ENCODE measurements at regions not wholly inside any gene's neighbourhood (a gene's known extent, or its start where the extent isn't known, plus 50 kb on each side); places are given as distances from the start of the nearest gene placed in this dataset.

DNA sequence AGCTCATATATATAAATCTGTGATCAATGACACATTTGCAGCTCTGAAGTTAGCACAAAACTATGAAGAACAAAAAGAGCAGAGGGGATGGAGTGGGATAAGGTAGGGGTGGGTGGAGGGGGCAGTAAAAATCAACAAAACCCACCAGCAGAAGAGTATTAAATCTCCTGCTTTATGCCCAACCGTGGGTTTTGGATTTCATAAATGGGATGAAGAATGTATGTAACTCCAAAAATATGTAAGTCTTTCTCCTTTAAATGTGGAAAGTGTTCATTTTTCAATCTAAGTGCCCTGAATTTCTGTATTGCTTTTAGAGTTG lies 480.3 kb upstream of the MARCKS start:
- no peak for DNase-seq (ENCODE audit: low spot score)

DNA sequence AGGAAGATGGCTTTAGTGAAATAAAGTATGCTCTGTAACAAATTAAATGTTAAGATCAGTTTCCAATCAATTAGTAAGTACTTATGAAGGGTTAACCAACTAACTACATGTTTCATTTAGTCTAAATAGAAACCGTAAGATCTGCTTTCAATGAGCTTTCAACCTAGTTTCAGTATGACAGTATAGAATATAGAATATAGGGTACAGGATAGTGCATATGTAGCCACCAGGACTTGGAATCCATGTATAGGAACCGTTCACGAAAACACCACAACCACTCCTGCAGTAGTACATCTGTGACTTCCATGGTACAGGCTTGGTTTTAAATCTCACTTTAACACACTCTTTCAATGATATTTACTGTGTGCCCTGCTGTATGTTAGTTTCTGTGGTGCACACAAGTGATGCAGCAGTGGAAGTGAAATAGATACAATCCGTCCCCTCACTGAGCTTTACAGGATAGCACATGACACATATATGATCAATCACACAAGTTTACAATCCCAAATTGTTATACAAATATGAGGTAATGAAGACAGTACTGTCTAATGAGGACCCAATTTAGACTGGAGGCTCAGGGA lies 479.7 kb upstream of the MARCKS start:
- no peak for DNase-seq (ENCODE audit: low spot score)

DNA sequence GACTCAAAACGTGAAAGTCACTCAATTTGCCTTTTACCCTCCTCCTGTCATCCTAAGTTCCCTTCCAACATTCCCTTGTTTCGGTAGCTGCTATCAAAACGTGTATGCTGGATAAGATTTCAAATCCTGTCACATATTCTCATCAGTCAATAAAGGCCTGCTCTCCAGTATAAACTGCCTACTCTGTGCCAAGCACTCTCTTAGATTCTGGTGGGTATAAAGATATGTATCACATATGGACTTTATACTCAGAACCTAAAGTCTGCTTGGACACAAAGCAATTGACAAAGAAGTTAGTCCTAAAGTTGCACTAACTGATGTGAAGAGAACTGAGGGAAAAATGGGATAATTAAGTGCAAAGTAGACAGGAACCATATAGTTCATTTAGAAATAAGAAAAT lies 476.6 kb upstream of the MARCKS start:
- DNase-seq (ENCODE audit: low spot score): no peak

DNA sequence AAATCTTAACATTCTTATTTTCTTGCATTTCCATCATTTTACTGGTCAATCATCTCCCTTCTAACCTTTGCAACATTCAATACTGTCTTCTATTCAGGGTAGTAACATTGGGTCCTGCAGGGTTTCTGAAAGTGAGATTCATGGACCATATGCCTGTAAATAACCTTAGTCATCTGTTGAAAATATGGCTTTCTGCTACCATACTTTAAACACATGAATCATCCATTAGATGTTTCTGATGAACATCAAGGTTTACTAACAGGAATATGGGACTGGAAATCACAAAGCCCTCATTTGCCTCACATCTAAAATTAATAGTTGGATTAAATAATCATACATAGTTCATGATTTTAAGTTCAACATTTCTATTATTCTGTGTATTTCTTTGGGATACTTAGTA lies 475.9 kb upstream of the MARCKS start:
- no peak for DNase-seq (ENCODE audit: low spot score)

DNA sequence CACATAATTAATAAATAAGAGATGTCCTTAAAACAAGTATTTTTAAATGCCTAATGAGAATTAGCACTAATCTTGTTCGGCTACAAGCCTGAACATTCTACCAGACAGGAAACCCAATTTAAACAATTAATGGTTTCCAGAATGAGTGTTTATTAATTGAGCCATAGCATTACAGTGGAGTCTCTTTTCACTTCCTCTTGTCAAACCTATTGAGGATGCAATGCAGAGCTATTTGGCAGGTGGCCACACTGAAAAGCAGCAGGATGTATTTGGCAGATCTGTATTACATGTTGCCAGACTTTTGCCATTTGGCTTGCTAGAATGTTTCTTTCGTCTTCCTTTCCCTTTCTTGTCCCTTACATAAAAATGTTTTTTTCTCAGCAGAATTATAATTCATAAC lies 475.2 kb upstream of the MARCKS start:
- DNase-seq (ENCODE audit: low spot score): no peak

DNA sequence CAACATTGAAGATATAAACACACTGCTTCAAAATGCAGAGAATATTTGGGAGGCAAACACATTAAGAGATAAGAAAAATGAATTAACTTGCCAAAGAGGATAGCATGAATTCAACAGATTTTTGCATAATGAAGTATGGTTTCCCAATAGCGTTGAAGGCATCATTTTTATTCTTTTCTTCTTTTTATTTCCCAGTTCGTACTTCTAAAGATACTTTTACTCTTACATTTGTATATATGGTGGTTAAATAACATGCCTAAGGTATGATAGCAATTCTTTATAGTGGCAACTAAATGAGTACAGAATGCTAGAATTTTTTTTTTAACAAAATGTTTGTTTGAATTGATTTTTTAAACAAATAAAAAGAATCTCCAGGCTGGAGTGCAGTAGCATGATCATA lies 473.4 kb upstream of the MARCKS start:
- DNase-seq (ENCODE audit: low spot score): no peak

DNA sequence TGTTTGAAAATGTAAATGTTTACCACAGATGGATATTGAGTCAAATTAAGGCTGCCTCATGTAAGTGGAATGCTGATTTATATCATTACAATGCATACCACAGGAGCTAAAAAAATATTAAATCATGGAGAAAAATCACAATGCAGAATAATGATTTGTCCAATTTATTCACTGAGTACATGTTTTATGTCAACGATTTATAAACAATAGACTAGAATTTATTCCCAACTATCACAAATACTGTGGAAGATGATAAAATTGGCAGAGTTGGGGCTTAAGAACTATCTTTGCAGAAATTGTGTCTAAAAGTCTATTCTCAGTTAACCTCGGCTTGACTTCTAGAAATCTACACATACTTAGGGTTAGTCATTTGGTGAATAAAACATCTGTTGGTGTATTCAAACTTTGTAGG lies 472.1 kb upstream of the MARCKS start:
- DNase-seq (ENCODE audit: low spot score): no peak

DNA sequence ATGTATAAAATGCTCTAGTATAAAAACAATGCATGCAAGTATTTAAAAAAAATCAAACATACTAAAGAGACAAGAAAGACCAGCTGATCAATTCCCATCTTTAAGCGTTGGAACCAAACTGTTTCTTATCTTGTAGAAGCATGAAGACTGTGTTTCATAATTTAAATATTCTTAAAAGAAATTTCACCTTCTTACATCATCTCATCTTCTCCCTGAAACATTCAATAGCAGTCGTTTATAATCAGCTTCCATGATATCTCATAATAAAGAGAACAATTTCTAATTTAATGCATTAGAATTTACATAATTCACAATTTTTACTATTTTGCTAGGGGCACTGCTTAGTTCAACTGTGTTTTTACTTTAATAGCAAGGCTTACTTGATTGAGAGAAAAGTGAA lies 468.1 kb upstream of the MARCKS start:
- DNase-seq (ENCODE audit: low spot score): no peak

DNA sequence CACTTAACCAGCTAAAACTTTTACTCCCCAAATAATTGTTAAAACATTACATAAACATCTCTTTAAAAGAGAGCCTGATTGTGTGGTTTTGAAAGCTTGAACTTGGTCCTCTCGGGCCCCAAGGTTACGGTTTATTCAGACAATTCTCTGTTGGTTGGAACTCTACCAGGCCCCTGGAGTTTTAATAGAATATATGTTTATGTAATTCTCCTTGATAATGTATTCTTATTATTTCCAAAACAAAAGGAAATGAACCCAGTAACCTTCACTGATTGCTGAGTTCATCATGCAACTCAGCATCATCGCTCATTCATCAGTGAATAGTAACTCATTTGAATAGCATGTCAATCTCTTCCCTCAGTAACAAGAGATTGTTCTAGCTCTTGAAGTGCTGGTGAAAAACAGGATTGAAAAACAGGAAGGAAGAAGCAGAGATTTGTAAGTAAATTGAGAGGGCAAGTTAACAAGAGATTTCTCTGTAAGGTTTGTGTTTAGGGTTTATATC lies 464.5 kb upstream of the MARCKS start:
- DNase-seq (ENCODE audit: low spot score): no peak

DNA sequence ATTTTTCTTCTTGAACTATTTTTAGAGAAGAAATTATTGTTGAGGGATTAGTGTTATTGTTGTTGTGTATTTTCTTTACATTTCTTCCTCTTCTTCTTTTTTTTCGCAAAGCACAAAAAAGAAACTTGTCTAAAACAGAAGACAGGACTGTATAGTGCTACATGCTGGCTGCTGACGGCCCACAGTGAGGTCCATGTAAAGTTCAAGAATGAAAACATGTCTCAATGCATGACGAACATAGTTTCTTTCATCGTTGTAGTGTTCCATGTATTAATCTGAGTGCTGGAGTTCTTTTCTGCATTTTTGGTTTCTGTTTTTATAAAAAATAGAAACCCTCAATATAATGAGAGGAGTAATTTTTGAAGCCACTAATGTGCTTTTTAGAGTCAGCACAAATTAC lies 462.9 kb upstream of the MARCKS start:
- no peak for DNase-seq (ENCODE audit: low spot score)

DNA sequence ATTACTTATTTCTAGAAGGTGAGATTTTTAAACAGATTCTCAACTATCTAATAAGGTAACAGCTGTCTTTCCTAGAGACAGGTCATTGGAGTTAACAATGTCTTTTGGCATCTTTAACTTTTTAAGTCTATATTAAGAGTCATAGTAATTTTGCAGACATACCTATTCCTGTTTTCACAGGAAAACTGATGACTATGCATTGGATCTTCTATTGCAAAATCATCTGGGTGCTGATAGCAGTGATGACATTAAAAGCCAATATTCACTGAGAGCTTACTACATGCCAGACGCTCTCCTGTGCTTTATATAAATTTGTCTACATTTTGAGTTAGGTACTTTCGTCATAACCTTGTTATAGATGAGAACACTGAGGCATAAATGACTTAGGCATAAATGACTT lies 462.4 kb upstream of the MARCKS start:
- no peak for DNase-seq (ENCODE audit: low spot score)

DNA sequence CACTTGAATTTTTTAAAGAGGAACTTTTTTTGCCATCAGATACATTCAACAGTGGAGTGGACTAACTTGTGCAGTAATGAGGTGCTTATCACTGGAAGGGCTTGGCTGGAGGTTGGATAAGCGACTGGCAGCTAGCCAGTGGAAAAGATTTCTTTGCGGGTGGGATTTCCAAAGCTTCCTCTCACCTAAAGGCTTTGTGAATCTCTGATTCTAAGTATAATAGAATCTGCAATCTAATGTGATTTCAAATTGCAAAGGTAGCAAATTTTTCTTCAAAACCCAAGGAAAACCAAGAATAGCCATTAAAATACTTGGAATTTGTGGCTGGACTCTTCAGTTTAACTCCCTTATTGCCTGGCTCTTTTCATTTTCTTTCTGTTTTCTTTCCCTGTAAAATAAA lies 460.4 kb upstream of the MARCKS start:
- no peak for DNase-seq (ENCODE audit: low spot score)

DNA sequence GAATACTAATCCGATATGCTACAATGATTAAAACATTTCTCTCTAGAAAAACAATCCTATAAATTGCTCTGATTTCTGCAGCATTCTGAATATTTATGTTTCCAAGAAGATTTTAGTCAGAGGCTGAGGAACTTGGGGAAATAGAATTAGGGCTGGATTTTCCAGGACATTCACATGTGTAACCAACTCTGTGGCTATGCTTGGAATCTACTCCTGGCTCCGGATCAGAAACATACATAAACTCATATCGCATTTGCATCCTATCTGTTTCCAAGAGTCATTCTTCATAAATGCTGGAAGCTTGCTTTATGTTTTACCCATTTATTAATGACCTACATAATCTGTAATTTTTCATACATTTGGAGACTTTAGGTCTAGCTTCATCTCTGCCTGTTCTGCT lies 459.9 kb upstream of the MARCKS start:
- DNase-seq (ENCODE audit: low spot score): no peak

DNA sequence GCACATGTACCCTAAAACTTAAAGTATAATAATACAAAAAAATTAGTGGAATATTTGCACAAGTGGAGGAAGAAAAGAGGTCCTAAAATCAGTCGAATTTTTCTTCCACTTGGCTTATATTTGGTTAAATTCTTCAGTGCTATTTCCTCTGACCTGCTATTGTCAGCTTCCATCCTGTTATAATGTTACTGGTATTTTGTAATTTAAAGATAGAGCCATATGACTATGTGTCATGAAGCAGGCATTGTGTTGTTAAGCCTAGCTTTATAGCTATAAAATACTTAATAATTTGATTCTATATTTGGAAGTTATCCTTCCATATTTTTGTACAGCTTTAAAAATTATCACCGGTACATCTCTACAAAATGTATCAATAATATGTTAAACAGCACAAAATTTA lies 455.9 kb upstream of the MARCKS start:
- DNase-seq (ENCODE audit: low spot score): no peak

DNA sequence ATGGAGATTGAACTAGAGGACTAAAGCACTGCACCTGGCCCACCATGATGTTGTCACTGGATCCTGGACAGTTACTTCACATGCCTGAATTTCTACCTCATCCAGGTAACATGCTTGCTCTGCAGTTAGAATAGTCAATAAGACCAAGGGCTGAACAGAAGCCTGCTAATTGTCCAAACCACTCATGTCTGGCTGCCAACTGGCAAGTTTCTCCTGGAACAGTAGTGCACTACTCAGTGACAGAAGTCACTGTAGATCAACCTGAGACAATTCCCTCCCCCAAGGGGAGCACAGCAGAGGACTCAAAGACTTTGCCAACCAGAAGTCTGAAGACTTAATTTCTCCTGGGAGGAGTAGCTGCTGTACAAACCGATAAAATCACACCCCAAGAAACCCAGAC lies 454.6 kb upstream of the MARCKS start:
- no peak for DNase-seq (ENCODE audit: low spot score)

DNA sequence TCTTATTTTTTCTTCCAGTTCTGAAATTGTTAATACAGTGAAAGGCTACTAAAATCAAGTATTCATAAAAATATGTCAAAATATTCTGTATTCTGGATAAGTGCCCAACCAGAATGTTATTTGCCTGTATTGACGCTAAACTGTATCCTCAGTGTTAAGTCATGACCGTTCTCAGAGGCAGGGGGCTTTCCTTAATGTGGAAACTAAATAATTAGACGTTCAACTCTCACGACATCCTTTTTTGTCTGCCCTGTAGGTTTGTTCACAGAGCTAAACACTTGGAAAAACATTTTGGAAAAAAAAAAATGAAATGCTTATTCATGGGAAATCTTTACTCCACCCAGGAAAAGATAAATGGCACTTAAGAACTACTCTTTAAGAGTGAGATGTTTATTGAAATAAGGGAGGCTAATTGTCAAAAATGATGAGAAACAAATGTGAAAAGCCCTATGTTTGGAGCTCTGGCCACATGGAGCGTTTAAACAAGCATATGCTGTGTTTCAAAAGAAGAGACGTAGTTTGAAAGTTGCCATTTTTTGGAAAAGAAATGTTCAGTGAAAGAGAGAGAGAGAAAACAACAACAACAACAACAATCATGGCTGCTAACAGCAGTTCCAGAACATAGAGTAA lies 453.1 kb upstream of the MARCKS start:
- no peak for DNase-seq (ENCODE audit: low spot score)

DNA sequence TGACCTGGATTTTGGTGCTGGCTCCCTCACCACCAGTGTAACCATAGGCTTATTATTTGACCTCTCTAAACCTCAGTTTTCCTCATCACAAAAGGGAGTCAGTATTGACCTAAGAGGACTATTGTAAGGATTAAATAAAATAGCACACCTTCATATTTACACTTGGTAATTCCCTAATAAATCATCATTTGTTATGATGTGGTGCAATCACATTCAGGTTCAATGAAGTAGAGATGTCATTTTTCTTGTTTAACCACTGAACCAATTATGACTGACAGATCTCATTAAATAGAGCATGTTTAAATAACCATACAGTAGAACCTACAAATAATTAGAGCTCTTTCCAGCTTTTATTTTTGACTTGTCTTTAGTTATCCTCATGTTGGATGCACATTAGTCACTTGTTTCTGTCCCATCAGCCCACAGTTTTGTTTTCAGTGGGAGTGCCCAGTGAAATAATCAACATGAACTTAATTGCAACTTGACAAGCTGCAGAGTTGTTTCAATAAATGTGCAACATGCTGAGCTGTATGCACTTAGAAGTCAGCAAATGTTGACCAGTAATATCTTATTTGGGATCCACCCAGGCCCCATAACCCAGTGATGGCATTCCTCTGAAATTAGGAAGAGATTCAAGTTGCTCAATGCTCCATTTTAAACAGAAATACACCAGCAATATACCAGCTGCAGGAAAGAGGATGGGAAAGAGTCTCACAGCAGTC lies 451.7 kb upstream of the MARCKS start:
- no peak for DNase-seq (ENCODE audit: low spot score)

DNA sequence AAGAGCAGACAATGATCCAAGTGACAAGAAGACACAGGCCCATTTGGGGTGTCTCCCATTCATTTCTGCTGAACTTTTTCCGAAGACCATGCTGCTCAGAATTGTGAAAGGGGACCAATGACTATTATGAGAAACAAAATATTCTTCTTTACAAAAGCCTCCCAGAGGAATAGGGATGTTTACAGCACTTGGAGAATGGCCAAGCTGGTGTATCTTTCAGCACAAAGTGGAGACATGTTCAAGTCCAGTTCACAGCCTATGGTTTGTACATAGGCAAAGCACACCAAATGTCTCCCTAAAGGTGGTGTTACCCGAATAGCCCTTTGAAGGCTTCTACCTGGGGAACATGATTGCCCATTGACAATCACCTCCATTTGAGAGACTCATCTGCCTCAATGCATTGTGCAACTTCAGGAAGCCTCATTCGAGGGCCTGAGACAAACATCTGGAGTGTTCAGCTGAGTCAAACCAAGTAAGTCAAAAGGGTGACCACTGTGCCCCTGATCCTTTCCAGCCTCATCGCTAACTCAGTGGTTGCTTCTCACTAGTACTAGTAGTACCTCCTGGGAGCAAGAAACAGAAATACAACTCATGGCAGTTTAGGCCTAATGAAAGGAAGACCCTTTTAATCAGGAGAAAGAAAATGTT lies 451.0 kb upstream of the MARCKS start:
- no peak for DNase-seq (ENCODE audit: low spot score)

DNA sequence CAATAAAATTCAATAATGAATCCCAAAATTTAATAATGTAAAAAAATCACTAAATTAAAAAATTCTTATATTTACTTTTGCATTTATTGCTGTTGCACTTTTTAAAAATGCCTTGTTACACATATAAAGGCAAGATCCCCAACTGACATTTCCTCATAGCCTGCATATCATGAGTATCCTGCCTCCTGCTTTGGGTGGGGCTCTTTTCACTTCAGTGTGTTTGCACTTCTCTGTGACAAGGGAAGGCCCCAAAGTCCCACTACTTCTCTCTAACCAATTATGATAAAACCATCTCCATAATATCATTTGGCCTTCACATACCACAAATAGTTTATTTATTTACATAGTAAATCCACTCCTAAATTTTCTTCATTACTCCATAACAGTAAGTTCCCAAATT lies 446.1 kb upstream of the MARCKS start:
- no peak for DNase-seq (ENCODE audit: low spot score)

DNA sequence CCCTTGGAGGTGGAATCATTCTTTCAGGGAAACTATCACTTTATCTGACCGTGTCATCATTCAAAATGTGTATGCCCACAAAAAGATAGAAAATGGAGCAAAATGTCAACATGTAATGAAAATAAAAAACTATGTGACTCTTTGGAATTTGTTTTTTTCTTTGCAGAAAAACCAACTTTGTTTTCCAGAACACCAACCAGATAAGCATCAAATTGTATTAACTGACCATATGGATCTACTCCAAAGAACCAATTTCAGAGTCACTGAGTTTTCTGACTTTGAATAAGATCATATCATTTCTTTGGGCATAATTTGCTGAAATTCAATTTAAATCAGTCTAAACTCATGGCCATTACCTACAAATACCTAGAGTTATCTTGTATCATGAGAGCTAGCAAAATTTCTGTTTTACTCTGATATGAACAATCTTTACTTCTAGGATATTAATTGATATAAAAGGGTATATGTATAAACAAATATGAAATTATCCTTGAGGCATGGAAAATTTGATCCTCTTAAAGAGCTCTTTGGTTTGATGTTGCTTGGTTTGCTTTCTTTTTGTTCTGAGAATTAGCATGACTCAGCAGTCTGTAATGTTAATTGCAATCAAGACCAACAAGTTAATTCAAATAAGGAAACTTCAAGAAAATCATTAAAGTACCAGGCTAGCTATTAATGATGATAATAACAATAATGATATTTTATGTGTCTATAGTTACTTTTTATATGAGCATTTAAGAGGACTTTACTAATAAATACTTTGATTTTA lies 444.4 kb upstream of the MARCKS start:
- DNase-seq (ENCODE audit: low spot score): no peak

DNA sequence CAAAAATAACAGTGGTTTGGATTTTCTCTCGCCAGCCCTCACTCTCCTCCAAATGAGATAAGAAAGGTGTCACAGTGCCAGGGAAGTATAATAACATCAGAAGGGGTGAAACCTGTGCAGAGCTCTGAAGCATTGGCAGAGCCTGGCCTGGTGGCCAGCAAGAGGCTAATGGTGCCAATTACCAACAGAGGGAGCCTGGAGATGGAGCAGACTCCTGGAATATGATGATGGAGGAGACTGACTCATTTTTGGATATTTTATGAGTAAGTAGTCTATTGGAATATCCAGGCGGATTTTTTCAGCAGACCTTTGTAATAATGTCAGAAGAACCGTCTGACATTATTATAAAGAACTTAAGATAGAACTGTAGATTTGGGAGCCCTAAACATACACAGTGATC lies 442.6 kb upstream of the MARCKS start:
- DNase-seq (ENCODE audit: low spot score): no peak

DNA sequence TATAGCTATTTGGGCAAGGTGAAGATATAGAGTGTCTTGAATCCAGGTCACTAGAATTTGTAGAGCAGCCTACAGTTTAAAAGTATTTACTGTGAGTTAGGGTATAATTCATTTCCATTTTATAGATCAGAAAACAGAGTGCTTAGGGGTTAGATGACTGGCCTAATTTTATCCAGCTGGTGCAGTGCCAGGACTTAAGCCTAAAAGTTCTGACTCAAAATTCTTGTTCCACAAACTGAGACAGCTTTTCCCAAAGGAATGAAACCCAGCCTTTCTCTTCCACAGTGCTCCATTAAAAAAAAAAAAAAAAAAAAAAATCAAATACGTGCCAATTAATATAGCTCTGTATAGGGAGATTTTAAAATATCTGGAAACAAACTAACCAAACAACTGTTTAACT lies 441.0 kb upstream of the MARCKS start:
- no peak for DNase-seq (ENCODE audit: low spot score)

DNA sequence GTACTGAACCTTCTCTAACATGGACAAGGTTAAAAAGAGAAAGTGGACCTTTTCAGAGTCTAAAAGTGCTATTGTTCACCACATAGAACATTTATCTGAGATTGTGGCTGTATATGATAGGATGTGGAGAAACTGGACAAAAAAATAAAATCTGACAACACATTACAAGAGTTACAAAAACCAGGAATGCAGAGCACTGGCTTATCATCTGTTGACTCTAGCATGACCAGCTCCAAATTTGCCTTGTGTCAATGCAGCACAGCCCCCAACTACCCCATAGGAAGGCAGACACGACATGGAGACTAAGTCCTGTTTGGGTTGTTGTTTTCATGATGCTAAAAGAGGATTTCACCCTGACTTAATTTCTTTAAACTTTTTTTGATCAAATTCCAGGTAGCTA lies 436.9 kb upstream of the MARCKS start:
- DNase-seq (ENCODE audit: low spot score): no peak
